GM20000 (cell line): ENCODE measurements at regions not wholly inside any gene's neighbourhood (a gene's known extent, or its start where the extent isn't known, plus 50 kb on each side); places are given as distances from the start of the nearest gene placed in this dataset.
"Not testable (repeated sequence)": the region's sequence is repeated elsewhere in the genome, so short reads cannot be mapped to it uniquely, and the experiment has no call there.

ENCODE experiments used
- DNase-seq: peaks from one replicate; pipeline ENCODE4 v3.0.0; 2012; ENCODE audit warnings: low spot score
- CTCF ChIP-seq: IDR thresholded peaks from 2 replicates; pipeline ENCODE4 v1.5.1; 2012; ENCODE audit warnings: mild to moderate bottlenecking, control low read depth; ENCODE audit errors: extremely low read depth, missing control alignments

- TF ChIP-seq CTCF: no peak
- no peak for DNase-seq
These were observed 381.2 kb downstream of the MBD2 start for GRCh38 chr18:53843113-53843760.

GRCh38 chr18:53838746-53839145, 385.7 kb downstream of the MBD2 start:
- no peak for TF ChIP-seq CTCF
- no peak for DNase-seq

DNA sequence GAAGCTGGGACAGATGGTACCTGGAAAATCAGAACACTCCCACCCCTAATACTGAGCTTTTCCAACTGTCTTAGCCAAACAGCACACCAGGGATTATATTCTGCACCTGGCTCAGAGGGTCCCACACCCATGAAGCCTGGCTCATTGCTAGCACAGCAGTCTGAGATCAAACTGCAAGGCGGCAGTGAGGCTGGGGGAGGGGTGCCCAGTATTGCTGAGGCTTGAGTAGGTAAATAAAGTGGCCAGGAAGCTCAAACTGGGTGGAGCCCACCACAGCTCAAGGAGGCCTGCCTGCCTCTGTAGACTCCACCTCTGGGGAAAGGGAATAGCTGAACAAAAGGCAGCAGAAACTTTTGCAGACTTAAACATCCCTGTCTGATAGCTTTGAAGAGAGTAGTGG, 403.3 kb downstream of the MBD2 start:
- not testable (repeated sequence) for DNase-seq

GRCh38 chr18:53819671-53820070, 404.8 kb downstream of the MBD2 start:
- DNase-seq: no peak
- TF ChIP-seq CTCF: no peak

GRCh38 chr18:53819174-53819573, 405.3 kb downstream of the MBD2 start:
- no peak for DNase-seq
- no peak for TF ChIP-seq CTCF

- TF ChIP-seq CTCF: no peak
- DNase-seq: no peak
These were observed 406.2 kb downstream of the MBD2 start for GRCh38 chr18:53817976-53818950.

- DNase-seq: no peak
- no peak for TF ChIP-seq CTCF
These were observed 424.3 kb downstream of the MBD2 start for GRCh38 chr18:53800171-53800570.

- no peak for DNase-seq
These were observed 425.3 kb downstream of the MBD2 start for GRCh38 chr18:53799134-53799533.

More at GRCh38 chr18:53799134-53799533, 425.3 kb downstream of the MBD2 start:
- TF ChIP-seq CTCF: no peak
